ENCODE measurements at regions not wholly inside any gene's neighbourhood (a gene's known extent, or its start where the extent isn't known, plus 50 kb on each side); places are given as distances from the start of the nearest gene placed in this dataset.
A peak's percentile ranks its signal among the peaks of the same experiment; 100 is the strongest.

DNA sequence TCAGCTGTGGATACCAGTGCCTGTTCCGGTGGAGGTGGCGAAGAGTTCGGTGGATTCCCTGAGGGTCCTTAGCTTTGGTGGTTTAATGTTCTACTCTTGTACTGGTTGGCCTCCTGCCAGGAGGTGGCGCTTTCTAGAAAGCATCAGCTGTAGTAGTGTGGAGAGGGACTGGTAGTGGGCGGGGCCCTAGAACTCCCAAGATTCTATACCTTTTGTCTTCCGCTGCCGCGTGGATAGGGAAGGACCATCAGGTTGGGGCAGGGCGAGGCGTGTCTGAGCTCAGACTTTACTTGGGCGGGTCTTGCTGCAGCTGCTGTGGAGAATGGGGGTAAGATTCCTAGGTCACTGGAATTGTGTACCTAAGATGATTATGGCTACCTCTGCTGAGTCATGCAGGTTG is 390.3 kb downstream of the FAM47A start:
- intact Hi-C loops (cut with DNase I): no loop called here
- no peak for ATAC-seq

DNA sequence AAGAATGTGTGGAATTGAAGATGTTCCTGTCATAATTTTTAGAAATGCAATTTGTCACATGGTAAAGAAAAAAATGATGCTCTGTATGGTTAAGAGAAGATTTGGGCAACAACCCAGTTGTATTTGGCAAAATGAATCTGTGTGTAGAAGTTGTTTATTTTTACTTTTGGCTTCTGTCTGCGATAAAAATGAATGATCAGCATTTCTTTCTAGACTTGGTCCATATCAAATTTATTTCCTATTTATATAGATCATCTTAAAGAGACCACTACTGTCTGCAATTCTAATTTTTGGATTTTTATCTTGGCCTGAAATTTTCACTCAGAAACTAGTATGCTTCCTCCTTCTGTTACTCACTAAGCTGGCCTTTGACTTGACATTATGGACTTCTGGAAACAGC is 396.9 kb downstream of the FAM47A start:
- Histone ChIP-seq H3K27me3 (no peaks in the 10 kb centered on the region), H3K4me3 (no peak overlapping the region), H3K9me3 (no peaks in the 10 kb centered on the region), H3K36me3 (no peaks in the 10 kb centered on the region), H3K4me1 (no peaks in the 10 kb centered on the region), H3K27ac (no peak overlapping the region)
- TF ChIP-seq, protein P1, sequence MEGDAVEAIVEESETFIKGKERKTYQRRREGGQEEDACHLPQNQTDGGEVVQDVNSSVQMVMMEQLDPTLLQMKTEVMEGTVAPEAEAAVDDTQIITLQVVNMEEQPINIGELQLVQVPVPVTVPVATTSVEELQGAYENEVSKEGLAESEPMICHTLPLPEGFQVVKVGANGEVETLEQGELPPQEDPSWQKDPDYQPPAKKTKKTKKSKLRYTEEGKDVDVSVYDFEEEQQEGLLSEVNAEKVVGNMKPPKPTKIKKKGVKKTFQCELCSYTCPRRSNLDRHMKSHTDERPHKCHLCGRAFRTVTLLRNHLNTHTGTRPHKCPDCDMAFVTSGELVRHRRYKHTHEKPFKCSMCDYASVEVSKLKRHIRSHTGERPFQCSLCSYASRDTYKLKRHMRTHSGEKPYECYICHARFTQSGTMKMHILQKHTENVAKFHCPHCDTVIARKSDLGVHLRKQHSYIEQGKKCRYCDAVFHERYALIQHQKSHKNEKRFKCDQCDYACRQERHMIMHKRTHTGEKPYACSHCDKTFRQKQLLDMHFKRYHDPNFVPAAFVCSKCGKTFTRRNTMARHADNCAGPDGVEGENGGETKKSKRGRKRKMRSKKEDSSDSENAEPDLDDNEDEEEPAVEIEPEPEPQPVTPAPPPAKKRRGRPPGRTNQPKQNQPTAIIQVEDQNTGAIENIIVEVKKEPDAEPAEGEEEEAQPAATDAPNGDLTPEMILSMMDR (IDR thresholded peaks at IDR 0.05): no peak
- ATAC-seq (no peak), DNase-seq (no peak)
- intact Hi-C loops (cut with DNase I): no loop called here

More for the DNA sequence above, 390.3 kb downstream of the FAM47A start:
- no peak for DNase-seq
- Histone ChIP-seq H3K27ac (no peak overlapping the region), H3K36me3 (no peaks in the 10 kb centered on the region), H3K4me1 (no peaks in the 10 kb centered on the region), H3K27me3 (no peaks in the 10 kb centered on the region), H3K9me3 (no peaks in the 10 kb centered on the region), H3K4me3 (no peak overlapping the region)
- TF ChIP-seq, protein P1 (IDR thresholded peaks at IDR 0.05): no peak

DNA sequence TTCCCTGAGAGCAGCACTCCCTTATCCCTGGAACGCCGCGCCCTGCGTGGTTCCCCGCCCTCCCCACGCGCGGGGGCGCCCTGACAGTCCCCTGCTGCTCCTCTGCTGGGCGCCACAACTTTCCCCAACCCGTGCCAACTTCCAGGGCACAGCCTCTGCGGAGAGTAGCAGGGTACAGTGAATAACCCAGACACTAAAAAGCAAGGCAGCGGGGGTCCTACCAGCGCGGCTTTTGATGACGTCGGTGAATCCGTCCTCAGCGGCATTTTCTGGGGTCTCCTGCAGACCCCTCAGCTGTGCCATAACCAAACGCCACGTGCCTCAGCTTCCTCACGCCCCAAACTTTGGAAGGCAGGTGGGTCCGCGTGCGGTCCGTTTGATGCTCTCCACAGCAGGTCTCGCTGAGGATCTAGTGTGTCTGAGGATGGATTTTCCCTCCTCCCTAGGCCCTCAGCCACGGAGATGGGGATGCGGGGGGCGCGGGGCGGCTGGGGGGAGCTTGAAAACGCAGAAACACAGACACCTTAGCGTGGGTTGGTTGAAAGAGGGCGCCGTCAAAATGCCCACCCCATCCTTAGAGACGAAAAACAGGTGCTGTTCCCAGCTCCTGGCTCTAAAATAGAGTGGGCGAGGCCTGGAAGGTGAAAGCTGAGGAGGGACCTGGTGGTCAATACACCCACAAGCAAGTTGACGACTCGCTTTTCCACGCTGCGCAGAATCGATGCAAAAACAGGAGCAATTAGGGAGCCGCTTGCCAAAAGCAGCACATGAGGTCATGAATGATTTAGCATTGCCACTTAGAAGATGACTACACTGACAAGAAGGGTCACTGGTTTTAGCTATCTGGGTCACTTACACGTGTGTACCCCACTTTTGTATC is 405.6 kb downstream of the FAM47A start:
- DNase-seq: peak; percentile 7 to 41 (median 16)
- Histone ChIP-seq H3K4me1 (no peaks in the 10 kb centered on the region), H3K9me3 (no peaks in the 10 kb centered on the region), H3K27me3 (peaks cover 0 to 10% of the 10 kb centered on the region in 2 donors), H3K27ac (no peak overlapping the region), H3K36me3 (no peaks in the 10 kb centered on the region), H3K4me3 (peak overlapping the region in 1 of 2 donors; percentile 21)
- ATAC-seq: peak; percentile 73
- TF ChIP-seq, protein P1 (IDR thresholded peaks at IDR 0.05): no peak
- intact Hi-C loops (cut with DNase I): no loop called here

DNA sequence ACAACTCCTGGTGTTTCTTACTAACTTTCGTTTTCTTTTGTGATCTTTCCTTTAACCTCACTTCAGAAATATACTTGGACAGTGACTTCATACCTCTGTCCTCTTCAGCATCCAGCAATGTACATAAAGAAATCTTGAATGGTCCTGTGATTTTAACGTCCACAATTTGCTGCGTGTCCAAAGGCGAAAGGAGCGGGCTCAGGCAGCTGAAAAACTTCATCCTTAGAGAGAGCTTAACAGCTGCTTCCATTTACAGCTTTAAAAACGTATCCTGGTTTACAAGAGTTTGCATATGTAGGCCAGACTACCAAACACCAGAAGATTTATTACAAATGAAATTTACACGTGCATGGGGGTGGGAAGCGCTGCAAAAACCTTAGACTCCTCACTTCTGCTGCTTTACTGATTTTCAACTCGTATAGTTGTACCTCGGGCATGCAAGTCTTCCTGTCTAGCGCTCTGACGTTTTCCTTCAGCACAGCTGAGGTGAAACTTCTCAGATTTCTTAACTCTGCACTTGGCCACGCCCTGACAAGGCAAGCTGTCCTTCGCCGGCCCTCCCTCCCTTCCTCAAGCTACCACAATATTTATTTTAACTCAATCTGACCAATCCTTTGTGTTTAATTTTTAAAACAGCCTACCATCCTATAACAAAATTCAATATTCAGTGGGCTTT is 406.4 kb downstream of the FAM47A start:
- TF ChIP-seq, protein P1 (IDR thresholded peaks at IDR 0.05): no peak
- Histone ChIP-seq H3K36me3 (no peaks in the 10 kb centered on the region), H3K4me3 (peak overlapping the region in 1 of 2 donors; percentile 21), H3K27ac (no peak overlapping the region), H3K27me3 (peaks cover 0 to 10% of the 10 kb centered on the region in 2 donors), H3K9me3 (no peaks in the 10 kb centered on the region), H3K4me1 (no peaks in the 10 kb centered on the region)
- DNase-seq (peak in 3 of 4 donors; percentile 27 to 57 (median 33)), ATAC-seq (peak; percentile 97)
- intact Hi-C loops (cut with DNase I): no loop called here

- Histone ChIP-seq H3K27me3 (peaks cover 0 to 10% of the 10 kb centered on the region in 2 donors), H3K9me3 (no peaks in the 10 kb centered on the region), H3K36me3 (no peaks in the 10 kb centered on the region), H3K27ac (no peak overlapping the region), H3K4me1 (no peaks in the 10 kb centered on the region), H3K4me3 (no peak overlapping the region)
- intact Hi-C loops (cut with DNase I): no loop called here
- TF ChIP-seq, protein P1 (IDR thresholded peaks at IDR 0.05): no peak
- DNase-seq (no peak), ATAC-seq (no peak)
Measured at GRCh38 chrX:33721927-33722326, 410.2 kb downstream of the FAM47A start.
